Tibial nerve (tissue), 4 donors: ENCODE measurements at regions not wholly inside any gene's neighbourhood (a gene's known extent, or its start where the extent isn't known, plus 50 kb on each side); places are given as distances from the start of the nearest gene placed in this dataset.

Experiments
- DNase-seq, 2 donors: peaks; one replicate each; pipeline ENCODE4 v3.0.0-alpha.2; 2019; ENCODE audit warnings: low spot score in 2 of 2
- H3K27ac ChIP-seq, 4 donors: fragments of 200-600 bp; sonication (generic) in 3 of 4; one replicate each; pipeline ENCODE4 v1.5.1; 2017 to 2019; ENCODE audit warnings: mild to moderate bottlenecking in 1 of 4
- H3K27me3 ChIP-seq, 2 donors: fragments of 200-600 bp; sonication (generic) in 1 of 2; one replicate each; pipeline versions ENCODE4 v1.5.1 to v1.6.0; 2017 to 2019
- H3K36me3 ChIP-seq, 3 donors: fragments of 200-600 bp; sonication (generic); one replicate each; pipeline ENCODE4 v1.5.1; 2018 to 2019
- H3K4me1 ChIP-seq, 4 donors: fragments of 200-600 bp; sonication (generic) in 3 of 4; one replicate each; pipeline ENCODE4 v1.5.1; 2017 to 2019
- H3K4me3 ChIP-seq, 4 donors: fragments of 200-600 bp; sonication (generic) in 3 of 4; one replicate each; pipeline ENCODE4 v1.5.1; 2017 to 2019; ENCODE audit warnings: mild to moderate bottlenecking in 1 of 4, moderate library complexity in 1 of 4
- H3K9me3 ChIP-seq, 4 donors: fragments of 200-600 bp; sonication (generic) in 3 of 4; one replicate each; pipeline ENCODE4 v1.5.1; 2017 to 2019
- EP300 ChIP-seq, 2 donors: sonication (generic); formaldehyde crosslinking; IDR thresholded peaks; one replicate each; pipeline ENCODE4 v1.6.1; 2017; ENCODE audit warnings: antibody characterized with exemption in 2 of 2, mild to moderate bottlenecking in 1 of 2
- POLR2A ChIP-seq, 2 donors: fragments of 450-650 bp; IDR thresholded peaks; one replicate each; pipeline ENCODE4 v1.6.1; 2017; ENCODE audit warnings: antibody characterized with exemption in 2 of 2, mild to moderate bottlenecking in 2 of 2, moderate library complexity in 2 of 2
- WGBS, 2 donors: methylation state at CpG; one replicate each; pipeline ENCODE4 v1.1.5; 2018; 5-methylcytosine and 5-hydroxymethylcytosine counted together
- TF ChIP-seq, protein P1 (sequence below), 5 experiments: fragments of 200-600 bp in 3 of 5; fragments of 450-650 bp in 2 of 5; sonication (generic) in 3 of 5; IDR thresholded peaks; one replicate each; pipeline ENCODE4 v1.5.1; 2016 to 2019; ENCODE audit warnings: antibody characterized with exemption in 5 of 5, mild to moderate bottlenecking in 3 of 5, moderate library complexity in 2 of 5

DNA sequence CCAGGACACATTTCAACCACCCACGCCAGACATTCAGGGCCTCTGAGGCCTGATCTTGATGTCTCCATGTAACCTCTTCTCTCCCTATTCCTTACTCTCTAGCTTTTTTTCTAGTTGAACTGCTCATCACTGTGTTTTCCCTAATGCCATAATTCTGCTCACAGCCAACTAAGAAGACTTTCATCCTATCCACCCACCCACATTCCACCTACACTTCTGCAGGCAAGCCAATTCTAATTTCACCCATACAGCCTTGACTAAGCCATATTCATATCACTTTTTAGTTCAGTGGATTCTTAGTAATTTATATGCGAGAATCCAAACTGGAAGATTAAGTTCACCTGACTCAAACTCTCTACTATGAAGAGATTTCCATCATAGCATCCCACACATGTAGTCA is 394.4 kb downstream of the INSC start:
- Histone ChIP-seq H3K4me3 (no peak overlapping the region), H3K36me3 (no peaks in the 10 kb centered on the region), H3K27ac (no peak overlapping the region), H3K9me3 (peaks cover 0 to 14% (median 2%) of the 10 kb centered on the region in 4 donors), H3K27me3 (no peaks in the 10 kb centered on the region), H3K4me1 (no peaks in the 10 kb centered on the region)
- TF ChIP-seq EP300 (IDR thresholded peaks at IDR 0.05): no peak
- TF ChIP-seq, protein P1, sequence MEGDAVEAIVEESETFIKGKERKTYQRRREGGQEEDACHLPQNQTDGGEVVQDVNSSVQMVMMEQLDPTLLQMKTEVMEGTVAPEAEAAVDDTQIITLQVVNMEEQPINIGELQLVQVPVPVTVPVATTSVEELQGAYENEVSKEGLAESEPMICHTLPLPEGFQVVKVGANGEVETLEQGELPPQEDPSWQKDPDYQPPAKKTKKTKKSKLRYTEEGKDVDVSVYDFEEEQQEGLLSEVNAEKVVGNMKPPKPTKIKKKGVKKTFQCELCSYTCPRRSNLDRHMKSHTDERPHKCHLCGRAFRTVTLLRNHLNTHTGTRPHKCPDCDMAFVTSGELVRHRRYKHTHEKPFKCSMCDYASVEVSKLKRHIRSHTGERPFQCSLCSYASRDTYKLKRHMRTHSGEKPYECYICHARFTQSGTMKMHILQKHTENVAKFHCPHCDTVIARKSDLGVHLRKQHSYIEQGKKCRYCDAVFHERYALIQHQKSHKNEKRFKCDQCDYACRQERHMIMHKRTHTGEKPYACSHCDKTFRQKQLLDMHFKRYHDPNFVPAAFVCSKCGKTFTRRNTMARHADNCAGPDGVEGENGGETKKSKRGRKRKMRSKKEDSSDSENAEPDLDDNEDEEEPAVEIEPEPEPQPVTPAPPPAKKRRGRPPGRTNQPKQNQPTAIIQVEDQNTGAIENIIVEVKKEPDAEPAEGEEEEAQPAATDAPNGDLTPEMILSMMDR (IDR thresholded peaks at IDR 0.05): no peak
- TF ChIP-seq POLR2A (IDR thresholded peaks at IDR 0.05): no peak
- 86 to 93% methylated on average over 2 of the region's 2 CpGs for WGBS, 2 donors
- no peak for DNase-seq

DNA sequence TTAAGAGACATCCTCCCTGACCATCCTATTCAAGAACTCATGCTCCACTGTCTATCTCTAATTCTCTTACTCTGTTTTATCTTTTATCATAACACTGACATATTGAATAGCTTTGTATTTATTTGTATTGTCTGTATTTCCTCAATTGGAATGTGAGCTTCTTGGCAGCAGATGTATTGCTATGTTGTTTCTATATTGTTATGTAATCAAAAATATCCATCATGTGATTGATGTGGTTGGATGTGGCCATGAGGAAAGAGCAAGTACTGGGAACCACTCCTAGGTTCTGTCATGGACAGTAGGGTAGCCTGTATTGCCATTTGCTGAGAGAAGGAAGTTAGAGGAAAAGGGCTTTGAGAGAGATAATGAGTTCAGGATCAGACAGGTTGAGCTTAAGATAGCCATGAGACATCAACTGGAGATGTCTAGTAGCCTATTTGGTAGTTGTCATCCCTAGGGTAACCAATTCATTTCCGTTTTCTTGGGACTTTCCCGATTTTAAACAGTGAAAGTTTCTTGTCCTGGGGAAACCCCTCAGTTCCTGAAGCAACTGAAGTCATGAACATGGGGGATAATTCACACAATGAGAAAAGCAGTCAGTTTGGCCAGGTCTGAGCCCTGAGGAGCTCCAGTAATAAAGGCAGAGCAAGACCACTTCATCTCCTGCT is 404.5 kb downstream of the INSC start:
- H3K9me3 ChIP-seq: peaks cover 0 to 34% (median 4%) of the 10 kb centered on the region in 4 donors
- no peak for DNase-seq
- no peak overlapping the region for H3K27ac ChIP-seq
- TF ChIP-seq, protein P1 (IDR thresholded peaks at IDR 0.05): no peak
- TF ChIP-seq POLR2A (IDR thresholded peaks at IDR 0.05) (no peak), EP300 (IDR thresholded peaks at IDR 0.05) (no peak)
- no peaks in the 10 kb centered on the region for H3K27me3 ChIP-seq
- 79 to 80% methylated on average over 2 of the region's 2 CpGs for WGBS, 2 donors
- no peaks in the 10 kb centered on the region for H3K4me1 ChIP-seq
- no peak overlapping the region for H3K4me3 ChIP-seq
- no peaks in the 10 kb centered on the region for H3K36me3 ChIP-seq

GRCh38 chr11:15519911-15520310 is 405.2 kb downstream of the INSC start:
- 80 to 81% methylated on average over 2 of the region's 2 CpGs for WGBS, 2 donors

DNA sequence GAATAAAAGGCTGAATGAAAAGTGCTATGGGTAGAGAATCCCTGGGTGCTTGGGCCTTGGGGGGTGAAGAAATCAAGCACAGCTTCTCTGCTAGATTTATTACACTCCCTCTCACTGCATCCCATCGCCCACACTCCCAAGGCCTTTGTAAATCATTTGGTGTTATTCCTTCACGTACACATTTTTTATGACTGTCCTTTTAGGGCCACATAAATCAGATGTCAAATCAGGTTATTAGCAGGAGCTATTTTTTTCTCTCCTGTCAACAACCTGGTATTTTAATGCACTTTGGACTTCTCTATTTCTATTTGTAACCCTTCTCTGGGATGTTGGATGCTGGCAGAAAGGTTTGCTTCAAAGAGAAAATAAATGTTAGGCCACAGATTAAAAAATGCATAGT is 408.8 kb downstream of the INSC start:
- no peak overlapping the region for H3K4me3 ChIP-seq
- no peak for DNase-seq
- H3K4me1 ChIP-seq: no peaks in the 10 kb centered on the region
- H3K27ac ChIP-seq: no peak overlapping the region
- TF ChIP-seq EP300 (IDR thresholded peaks at IDR 0.05) (no peak), POLR2A (IDR thresholded peaks at IDR 0.05) (no peak)
- TF ChIP-seq, protein P1 (IDR thresholded peaks at IDR 0.05): no peak
- 45 to 50% methylated on average over 2 of the region's 2 CpGs for WGBS, 2 donors
- peaks cover 0 to 39% (median 4%) of the 10 kb centered on the region in 4 donors for H3K9me3 ChIP-seq
- H3K36me3 ChIP-seq: no peaks in the 10 kb centered on the region
- H3K27me3 ChIP-seq: no peaks in the 10 kb centered on the region

More at GRCh38 chr11:15519911-15520310, 405.2 kb downstream of the INSC start:
- DNase-seq: no peak
- Histone ChIP-seq H3K9me3 (peaks cover 0 to 31% (median 4%) of the 10 kb centered on the region in 4 donors), H3K4me3 (no peak overlapping the region), H3K36me3 (no peaks in the 10 kb centered on the region), H3K27ac (no peak overlapping the region), H3K4me1 (no peaks in the 10 kb centered on the region), H3K27me3 (no peaks in the 10 kb centered on the region)
- TF ChIP-seq, protein P1 (IDR thresholded peaks at IDR 0.05): no peak
- TF ChIP-seq POLR2A (IDR thresholded peaks at IDR 0.05) (no peak), EP300 (IDR thresholded peaks at IDR 0.05) (no peak)

- no peaks in the 10 kb centered on the region for H3K4me1 ChIP-seq
- no peaks in the 10 kb centered on the region for H3K27me3 ChIP-seq
- H3K4me3 ChIP-seq: no peak overlapping the region
- 82 to 93% methylated on average over 1 of the region's 1 CpG for WGBS, 2 donors
- H3K9me3 ChIP-seq: peaks cover 0 to 39% (median 4%) of the 10 kb centered on the region in 4 donors
- TF ChIP-seq EP300 (IDR thresholded peaks at IDR 0.05): no peak
- TF ChIP-seq, protein P1 (IDR thresholded peaks at IDR 0.05): no peak
- no peak for TF ChIP-seq POLR2A (IDR thresholded peaks at IDR 0.05)
- H3K36me3 ChIP-seq: no peaks in the 10 kb centered on the region
- DNase-seq: no peak
- H3K27ac ChIP-seq: no peak overlapping the region
Measured at GRCh38 chr11:15525582-15525981, 410.9 kb downstream of the INSC start.
